HFFc6 (cell line): ENCODE measurements at regions not wholly inside any gene's neighbourhood (a gene's known extent, or its start where the extent isn't known, plus 50 kb on each side); places are given as distances from the start of the nearest gene placed in this dataset.

Experiments used
- DNase-seq: peaks from one replicate; pipeline ENCODE4 v3.0.0-alpha.2; 2018
- H3K27ac Mint-ChIP-seq: 2 replicates; pipeline ENCODE4 v1.8.0; 2020; ENCODE audit warnings: mild to moderate bottlenecking, mixed read lengths
- H3K27me3 Mint-ChIP-seq: 2 replicates; pipeline ENCODE4 v1.8.0; 2021; ENCODE audit warnings: mild to moderate bottlenecking, moderate library complexity, mixed read lengths; ENCODE audit not compliant: insufficient read depth
- H3K36me3 Mint-ChIP-seq: 2 replicates; pipeline ENCODE4 v1.8.0; 2021; ENCODE audit warnings: low read depth, mixed read lengths
- H3K4me1 Mint-ChIP-seq: 2 replicates; pipeline ENCODE4 v1.8.0; 2020; ENCODE audit warnings: low read depth, mixed read lengths
- H3K4me3 Mint-ChIP-seq: 2 replicates; pipeline ENCODE4 v1.8.0; 2020; ENCODE audit warnings: mild to moderate bottlenecking, moderate library complexity, mixed read lengths
- H3K9me3 Mint-ChIP-seq: 2 replicates; pipeline ENCODE4 v1.8.0; 2020; ENCODE audit warnings: mild to moderate bottlenecking, mixed read lengths
- CTCF ChIP-seq: fragments of 200-600 bp; sonication (generic); IDR thresholded peaks from 2 replicates; pipeline ENCODE4 v1.5.0; 2021; ENCODE audit warnings: antibody characterized with exemption, mild to moderate bottlenecking

DNA sequence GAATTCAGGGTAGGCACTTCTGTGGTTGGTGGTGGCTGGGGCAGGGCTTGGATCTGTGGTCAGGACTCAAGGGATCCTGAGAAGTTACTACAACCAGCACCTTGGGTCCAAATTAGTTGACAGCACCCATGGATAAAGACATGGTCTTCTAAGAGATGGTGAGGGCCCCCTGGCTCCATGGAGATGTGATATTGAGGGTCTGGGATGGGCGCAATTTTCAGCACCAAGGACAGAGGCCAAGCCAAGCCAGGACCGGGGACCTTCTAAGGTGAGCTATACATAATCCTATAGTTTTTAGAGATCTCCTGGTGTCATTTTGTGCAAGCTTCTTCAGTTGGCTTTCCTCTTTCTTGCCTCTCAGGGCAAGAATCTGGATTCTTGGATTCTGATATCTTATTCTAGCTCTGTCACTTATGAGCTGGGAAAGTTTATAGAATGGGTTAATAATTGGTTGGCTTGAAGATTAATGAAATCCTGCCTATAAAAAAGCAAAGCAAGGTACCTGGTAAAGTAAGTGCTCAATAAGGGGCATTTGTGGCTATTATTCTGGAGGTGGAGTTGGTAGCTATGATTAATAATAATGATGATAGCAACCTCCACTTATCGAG is 130.1 kb upstream of the LHX5 start:
- no peaks in the 10 kb centered on the region for H3K4me1 Mint-ChIP-seq
- no peaks in the 10 kb centered on the region for H3K9me3 Mint-ChIP-seq
- no peak overlapping the region for H3K27ac Mint-ChIP-seq
- H3K4me3 Mint-ChIP-seq, result no peak overlapping the region
- no peak for DNase-seq
- TF ChIP-seq CTCF, result no peak
- no peaks in the 10 kb centered on the region for H3K36me3 Mint-ChIP-seq
- peaks cover 5% of the 10 kb centered on the region for H3K27me3 Mint-ChIP-seq

GRCh38 chr12:113598815-113599406 is 127.2 kb upstream of the LHX5 start:
- Mint-ChIP-seq H3K4me1 (no peaks in the 10 kb centered on the region), H3K4me3 (no peak overlapping the region), H3K36me3 (no peaks in the 10 kb centered on the region; the same call in 1 of the 2 replicates), H3K27me3 (peaks cover 2% of the 10 kb centered on the region), H3K27ac (no peak overlapping the region), H3K9me3 (no peaks in the 10 kb centered on the region; the same call in 1 of the 2 replicates)
- TF ChIP-seq CTCF, result no peak
- DNase-seq, result no peak

GRCh38 chr12:113594967-113595366 is 123.3 kb upstream of the LHX5 start:
- DNase-seq, result no peak
- Mint-ChIP-seq H3K4me1 (no peaks in the 10 kb centered on the region), H3K4me3 (no peak overlapping the region), H3K9me3 (no peaks in the 10 kb centered on the region; the same call in 1 of the 2 replicates), H3K27ac (no peak overlapping the region), H3K27me3 (peaks cover 5% of the 10 kb centered on the region), H3K36me3 (no peaks in the 10 kb centered on the region; the same call in 1 of the 2 replicates)
- no peak for TF ChIP-seq CTCF

DNA sequence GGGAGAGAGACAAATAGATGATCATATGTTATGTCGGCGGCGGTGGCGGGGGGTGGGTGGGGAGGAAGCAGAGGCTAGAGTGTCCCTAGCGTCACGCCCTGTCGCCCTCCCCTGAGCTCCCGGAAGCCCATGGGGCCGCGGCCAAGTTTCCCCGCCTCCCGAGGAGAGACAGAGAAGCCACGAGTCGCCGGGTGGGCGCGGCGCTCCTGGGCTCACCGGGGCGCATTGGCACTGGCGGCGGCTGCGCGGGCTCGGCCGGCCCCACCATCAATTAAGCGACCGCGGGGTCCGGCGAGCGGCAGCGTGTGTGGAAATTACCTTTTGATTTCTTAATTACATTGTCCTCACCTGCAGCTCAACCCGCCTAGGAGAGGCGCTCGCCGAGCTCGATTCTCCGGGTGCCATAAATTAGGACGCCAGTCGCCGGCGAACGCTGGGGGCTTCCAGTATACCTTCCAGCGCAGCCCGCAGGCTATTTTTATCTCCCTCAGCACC is 119.9 kb upstream of the LHX5 start:
- no peaks in the 10 kb centered on the region; the same call in 1 of the 2 replicates for H3K9me3 Mint-ChIP-seq
- DNase-seq, result no peak
- H3K4me1 Mint-ChIP-seq, result no peaks in the 10 kb centered on the region
- H3K4me3 Mint-ChIP-seq, result no peak overlapping the region
- no peaks in the 10 kb centered on the region; the same call in 1 of the 2 replicates for H3K36me3 Mint-ChIP-seq
- TF ChIP-seq CTCF, result no peak
- H3K27ac Mint-ChIP-seq, result no peak overlapping the region
- peaks cover 21% of the 10 kb centered on the region for H3K27me3 Mint-ChIP-seq

- H3K9me3 Mint-ChIP-seq, result no peaks in the 10 kb centered on the region
- no peak for TF ChIP-seq CTCF
- H3K27ac Mint-ChIP-seq, result no peak overlapping the region
- H3K4me1 Mint-ChIP-seq, result no peaks in the 10 kb centered on the region
- no peaks in the 10 kb centered on the region for H3K36me3 Mint-ChIP-seq
- DNase-seq, result no peak
- no peak overlapping the region for H3K4me3 Mint-ChIP-seq
- H3K27me3 Mint-ChIP-seq, result peaks cover 25% of the 10 kb centered on the region
Observed at GRCh38 chr12:113589437-113589836, 117.8 kb upstream of the LHX5 start.
